ENCODE measurements at regions not wholly inside any gene's neighbourhood (a gene's known extent, or its start where the extent isn't known, plus 50 kb on each side); places are given as distances from the start of the nearest gene placed in this dataset.

- TF ChIP-seq CTCF (IDR thresholded peaks at IDR 0.05; ENCODE audit: insufficient read depth, low read length) (no peak), POLR2AphosphoS5 (IDR thresholded peaks at IDR 0.05; ENCODE audit: low read depth) (no peak), GABPA (IDR thresholded peaks at IDR 0.05; ENCODE audit: low read depth) (no peak), REST (IDR thresholded peaks at IDR 0.05; ENCODE audit: insufficient replicate concordance, low read depth) (no peak)
These were observed 494.2 kb upstream of the FSTL5 start for GRCh38 chr4:162657966-162658365.

Data from HL-60 (cell line).